HepG2 (cell line): ENCODE measurements at regions not wholly inside any gene's neighbourhood (a gene's known extent, or its start where the extent isn't known, plus 50 kb on each side); places are given as distances from the start of the nearest gene placed in this dataset.

Experiments used
- CTCF ChIP-seq: sonication (generic); formaldehyde crosslinking; IDR thresholded peaks from 2 replicates; pipeline ENCODE4 v1.5.0; 2020; ENCODE audit warnings: mild to moderate bottlenecking, missing genetic modification reagents, moderate library complexity
- DZIP1 ChIP-seq: sonication (generic); formaldehyde crosslinking; IDR thresholded peaks from 2 replicates; pipeline ENCODE4 v1.5.0; 2020; ENCODE audit warnings: mild to moderate bottlenecking, missing genetic modification reagents
- FOXA3 ChIP-seq: IDR thresholded peaks from 2 replicates; pipeline ENCODE4 v1.6.1; 2016; ENCODE audit warnings: missing genetic modification reagents, missing compliant biosample characterization
- POLR2AphosphoS5 ChIP-seq: IDR thresholded peaks from 2 replicates; pipeline ENCODE4 v1.6.1; 2012; ENCODE audit warnings: low read depth, low read length
- ZBTB7A ChIP-seq: sonication (generic); formaldehyde crosslinking; IDR thresholded peaks from 2 replicates; pipeline ENCODE4 v1.8.0; 2022; ENCODE audit warnings: mild to moderate bottlenecking, missing genetic modification reagents
- ZNF3 ChIP-seq: IDR thresholded peaks from 2 replicates; pipeline ENCODE4 v1.7.0; 2017; ENCODE audit warnings: inconsistent platforms

- no peak for TF ChIP-seq CTCF
- no peak for TF ChIP-seq FOXA3 (CRISPR knock-in tag)
- no peak for TF ChIP-seq DZIP1
- no peak for TF ChIP-seq ZBTB7A
- no peak for TF ChIP-seq POLR2AphosphoS5
- no peak for TF ChIP-seq ZNF3 (CRISPR knock-in tag)
Observed at GRCh38 chr13:80894917-80895316, 554.0 kb upstream of the SPRY2 start.
